ENCODE measurements at regions not wholly inside any gene's neighbourhood (a gene's known extent, or its start where the extent isn't known, plus 50 kb on each side); places are given as distances from the start of the nearest gene placed in this dataset.

DNA sequence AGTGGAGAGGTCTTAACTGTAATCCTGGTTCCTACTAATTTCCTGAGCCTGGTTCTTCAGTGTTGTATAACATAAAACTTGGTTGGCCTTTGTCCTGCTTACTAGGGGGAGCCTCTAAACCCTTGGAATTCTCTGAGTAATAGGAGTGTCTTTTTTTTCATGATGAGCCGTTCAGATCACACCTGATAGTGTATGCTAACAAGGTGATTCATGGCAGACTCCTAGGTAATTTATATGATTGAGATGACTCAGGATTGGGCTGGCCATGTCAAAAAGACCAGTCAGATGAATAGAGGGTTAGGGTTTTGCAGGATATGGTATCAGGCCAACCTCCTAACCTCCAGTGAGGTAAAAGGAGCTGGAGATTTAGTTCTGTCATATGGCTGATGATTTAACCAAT is 135.8 kb upstream of the KLF12 start:
- H4K20me1 ChIP-seq (ENCODE audit: control insufficient read depth, extremely low read depth, insufficient read depth, low read length) = no peaks in the 10 kb centered on the region
- H3K9me1 ChIP-seq (ENCODE audit: control insufficient read depth, extremely low read depth, insufficient read depth, low read length) = no peaks in the 10 kb centered on the region
- no peaks in the 10 kb centered on the region for H3K79me2 ChIP-seq (ENCODE audit: control insufficient read depth, insufficient read depth, low read length)
- DNase-seq (ENCODE audit: low read depth, low spot score) = peak; percentile 63
- H3K4me2 ChIP-seq (ENCODE audit: control insufficient read depth, extremely low read depth, insufficient read depth, low read depth, low read length) = no peak overlapping the region
- peak overlapping the region; percentile 14 for H2AFZ ChIP-seq (ENCODE audit: control insufficient read depth, low read length)
- TF ChIP-seq EZH2 (IDR thresholded peaks at IDR 0.05; ENCODE audit: low read length) = no peak
- TF ChIP-seq, protein P1, sequence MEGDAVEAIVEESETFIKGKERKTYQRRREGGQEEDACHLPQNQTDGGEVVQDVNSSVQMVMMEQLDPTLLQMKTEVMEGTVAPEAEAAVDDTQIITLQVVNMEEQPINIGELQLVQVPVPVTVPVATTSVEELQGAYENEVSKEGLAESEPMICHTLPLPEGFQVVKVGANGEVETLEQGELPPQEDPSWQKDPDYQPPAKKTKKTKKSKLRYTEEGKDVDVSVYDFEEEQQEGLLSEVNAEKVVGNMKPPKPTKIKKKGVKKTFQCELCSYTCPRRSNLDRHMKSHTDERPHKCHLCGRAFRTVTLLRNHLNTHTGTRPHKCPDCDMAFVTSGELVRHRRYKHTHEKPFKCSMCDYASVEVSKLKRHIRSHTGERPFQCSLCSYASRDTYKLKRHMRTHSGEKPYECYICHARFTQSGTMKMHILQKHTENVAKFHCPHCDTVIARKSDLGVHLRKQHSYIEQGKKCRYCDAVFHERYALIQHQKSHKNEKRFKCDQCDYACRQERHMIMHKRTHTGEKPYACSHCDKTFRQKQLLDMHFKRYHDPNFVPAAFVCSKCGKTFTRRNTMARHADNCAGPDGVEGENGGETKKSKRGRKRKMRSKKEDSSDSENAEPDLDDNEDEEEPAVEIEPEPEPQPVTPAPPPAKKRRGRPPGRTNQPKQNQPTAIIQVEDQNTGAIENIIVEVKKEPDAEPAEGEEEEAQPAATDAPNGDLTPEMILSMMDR (optimal IDR thresholded peaks at IDR 0.05 in 1 of 3, IDR thresholded peaks at IDR 0.05 in 1 of 3, conservative IDR thresholded peaks at IDR 0.05 in 1 of 3; ENCODE audit: extremely low read depth in 1 of 3, insufficient read depth in 2 of 3, low read length in 3 of 3) = no peak
- FAIRE-seq = peak; percentile 88
- H3K9me3 ChIP-seq (ENCODE audit: control insufficient read depth, low read depth, low read length) = no peaks in the 10 kb centered on the region
- H3K4me1 ChIP-seq (ENCODE audit: control insufficient read depth, extremely low read depth, insufficient read depth, low read length) = peaks cover 11% of the 10 kb centered on the region
- H3K27me3 ChIP-seq (ENCODE audit: control insufficient read depth, extremely low read depth, insufficient read depth, low read length) = no peaks in the 10 kb centered on the region
- peak overlapping the region; percentile 45 for H3K27ac ChIP-seq (ENCODE audit: control insufficient read depth, insufficient read depth, low read length)
- dilution Hi-C loops (cut with MboI; ENCODE audit: extremely low pct_ligation_motif_present, low sequenced_read_pairs) = no loop called here
- H3K9ac ChIP-seq (ENCODE audit: control insufficient read depth, extremely low read depth, insufficient read depth, low read length) = no peak overlapping the region
- no peak overlapping the region for H3K4me3 ChIP-seq (ENCODE audit: control insufficient read depth in 2 of 3, extremely low read depth in 1 of 3, insufficient read depth in 2 of 3, low read depth in 1 of 3, low read length in 3 of 3)
- H3K36me3 ChIP-seq (ENCODE audit: control insufficient read depth in 2 of 2, extremely low read depth in 1 of 2, insufficient read depth in 2 of 2, low read length in 2 of 2) = no peaks in the 10 kb centered on the region

DNA sequence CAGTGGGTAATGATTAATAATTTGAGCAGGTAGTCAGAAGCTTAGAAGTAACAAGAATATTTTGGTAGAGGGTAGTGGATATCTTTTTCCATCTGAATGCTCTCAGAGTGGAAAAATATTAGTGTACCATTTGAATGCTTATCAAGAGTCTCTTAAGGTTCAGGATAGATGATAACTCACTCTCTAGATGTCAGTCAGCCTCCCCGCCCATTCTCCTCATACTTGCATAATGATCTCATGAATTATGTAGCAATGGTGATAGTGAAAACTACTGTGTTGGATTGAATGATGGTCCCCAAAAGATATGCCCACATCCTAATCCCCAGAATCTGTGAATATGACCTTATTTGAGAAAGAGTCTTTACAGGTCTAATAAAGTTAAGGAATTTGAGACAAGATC is 132.7 kb upstream of the KLF12 start:
- Histone ChIP-seq H3K27me3 (ENCODE audit: control insufficient read depth, extremely low read depth, insufficient read depth, low read length) (no peaks in the 10 kb centered on the region), H3K9me1 (ENCODE audit: control insufficient read depth, extremely low read depth, insufficient read depth, low read length) (no peaks in the 10 kb centered on the region), H2AFZ (ENCODE audit: control insufficient read depth, low read length) (no peak overlapping the region), H4K20me1 (ENCODE audit: control insufficient read depth, extremely low read depth, insufficient read depth, low read length) (no peaks in the 10 kb centered on the region), H3K4me1 (ENCODE audit: control insufficient read depth, extremely low read depth, insufficient read depth, low read length) (peaks cover 11% of the 10 kb centered on the region), H3K27ac (ENCODE audit: control insufficient read depth, insufficient read depth, low read length) (no peak overlapping the region), H3K79me2 (ENCODE audit: control insufficient read depth, insufficient read depth, low read length) (no peaks in the 10 kb centered on the region), H3K9ac (ENCODE audit: control insufficient read depth, extremely low read depth, insufficient read depth, low read length) (no peak overlapping the region), H3K9me3 (ENCODE audit: control insufficient read depth, low read depth, low read length) (peaks cover 1% of the 10 kb centered on the region), H3K4me2 (ENCODE audit: control insufficient read depth, extremely low read depth, insufficient read depth, low read depth, low read length) (no peak overlapping the region), H3K36me3 (ENCODE audit: control insufficient read depth in 2 of 2, extremely low read depth in 1 of 2, insufficient read depth in 2 of 2, low read length in 2 of 2) (no peaks in the 10 kb centered on the region), H3K4me3 (ENCODE audit: control insufficient read depth in 2 of 3, extremely low read depth in 1 of 3, insufficient read depth in 2 of 3, low read depth in 1 of 3, low read length in 3 of 3) (no peak overlapping the region)
- FAIRE-seq (no peak), DNase-seq (ENCODE audit: low read depth, low spot score) (no peak)
- no peak for TF ChIP-seq EZH2 (IDR thresholded peaks at IDR 0.05; ENCODE audit: low read length)
- TF ChIP-seq, protein P1 (optimal IDR thresholded peaks at IDR 0.05 in 1 of 3, IDR thresholded peaks at IDR 0.05 in 1 of 3, conservative IDR thresholded peaks at IDR 0.05 in 1 of 3; ENCODE audit: extremely low read depth in 1 of 3, insufficient read depth in 2 of 3, low read length in 3 of 3) = no peak
- dilution Hi-C loops (cut with MboI; ENCODE audit: extremely low pct_ligation_motif_present, low sequenced_read_pairs) = no loop called here
